ENCODE measurements at regions not wholly inside any gene's neighbourhood (a gene's known extent, or its start where the extent isn't known, plus 50 kb on each side); places are given as distances from the start of the nearest gene placed in this dataset.

- Histone ChIP-seq H3K9me3 (no peaks in the 10 kb centered on the region), H3K27me3 (no peaks in the 10 kb centered on the region), H3K27ac (no peak overlapping the region), H3K36me3 (no peaks in the 10 kb centered on the region), H3K4me1 (no peaks in the 10 kb centered on the region), H3K4me3 (no peak overlapping the region)
- TF ChIP-seq CTCF (IDR thresholded peaks at IDR 0.05): no peak
- DNase-seq (ENCODE audit: low spot score in 2 of 2): no peak
- intact Hi-C loops (cut with DNase I): no loop called here
Measured at GRCh38 chr4:183563874-183564273, 59.0 kb downstream of the ING2 start.

GRCh38 chr4:183571350-183571941 is 66.6 kb downstream of the ING2 start:
- Histone ChIP-seq H3K4me3 (no peak overlapping the region), H3K27me3 (no peaks in the 10 kb centered on the region), H3K36me3 (no peaks in the 10 kb centered on the region), H3K27ac (no peak overlapping the region), H3K4me1 (no peaks in the 10 kb centered on the region), H3K9me3 (no peaks in the 10 kb centered on the region)
- TF ChIP-seq CTCF (IDR thresholded peaks at IDR 0.05): no peak
- intact Hi-C loops (cut with DNase I): no loop called here
- no peak for DNase-seq (ENCODE audit: low spot score in 2 of 2)

GRCh38 chr4:183576701-183577404 is 72.0 kb downstream of the ING2 start:
- Histone ChIP-seq H3K27ac (no peak overlapping the region), H3K9me3 (no peaks in the 10 kb centered on the region), H3K27me3 (no peaks in the 10 kb centered on the region), H3K4me3 (no peak overlapping the region), H3K36me3 (no peaks in the 10 kb centered on the region), H3K4me1 (no peaks in the 10 kb centered on the region)
- intact Hi-C loops (cut with DNase I): no loop called here
- TF ChIP-seq CTCF (IDR thresholded peaks at IDR 0.05): no peak
- no peak for DNase-seq (ENCODE audit: low spot score in 2 of 2)

GRCh38 chr4:183580370-183580769 is 75.5 kb downstream of the ING2 start:
- H3K27me3 ChIP-seq: no peaks in the 10 kb centered on the region
- no peaks in the 10 kb centered on the region for H3K9me3 ChIP-seq
- H3K36me3 ChIP-seq: no peaks in the 10 kb centered on the region
- no peak overlapping the region for H3K27ac ChIP-seq
- no peak overlapping the region for H3K4me3 ChIP-seq
- intact Hi-C loops (cut with DNase I): no loop called here
- DNase-seq (ENCODE audit: low spot score in 2 of 2): no peak
- TF ChIP-seq CTCF (IDR thresholded peaks at IDR 0.05): no peak
- H3K4me1 ChIP-seq: no peaks in the 10 kb centered on the region

GRCh38 chr4:183580849-183581248 is 76.0 kb downstream of the ING2 start:
- intact Hi-C loops (cut with DNase I): no loop called here
- no peak for DNase-seq (ENCODE audit: low spot score in 2 of 2)
- Histone ChIP-seq H3K27ac (no peak overlapping the region), H3K4me3 (no peak overlapping the region), H3K9me3 (no peaks in the 10 kb centered on the region), H3K36me3 (no peaks in the 10 kb centered on the region), H3K4me1 (no peaks in the 10 kb centered on the region), H3K27me3 (no peaks in the 10 kb centered on the region)
- TF ChIP-seq CTCF (IDR thresholded peaks at IDR 0.05): no peak
